MM.1S (cell line): ENCODE measurements at regions not wholly inside any gene's neighbourhood (a gene's known extent, or its start where the extent isn't known, plus 50 kb on each side); places are given as distances from the start of the nearest gene placed in this dataset.

ENCODE experiments used
- EZH2 ChIP-seq: fragments of 300-600 bp; sonication (generic); optimal IDR thresholded peaks from 2 replicates; pipeline ENCODE3; 2017; ENCODE audit warnings: low read depth, mild to moderate bottlenecking, antibody characterized with exemption, low read length, mixed read lengths
- TF ChIP-seq, protein P1 (sequence below): fragments of 300-600 bp; sonication (generic); IDR thresholded peaks from 2 replicates; pipeline ENCODE4 v1.5.1; 2016; ENCODE audit warnings: antibody characterized with exemption, low read length, mixed read lengths

- TF ChIP-seq, protein P1, sequence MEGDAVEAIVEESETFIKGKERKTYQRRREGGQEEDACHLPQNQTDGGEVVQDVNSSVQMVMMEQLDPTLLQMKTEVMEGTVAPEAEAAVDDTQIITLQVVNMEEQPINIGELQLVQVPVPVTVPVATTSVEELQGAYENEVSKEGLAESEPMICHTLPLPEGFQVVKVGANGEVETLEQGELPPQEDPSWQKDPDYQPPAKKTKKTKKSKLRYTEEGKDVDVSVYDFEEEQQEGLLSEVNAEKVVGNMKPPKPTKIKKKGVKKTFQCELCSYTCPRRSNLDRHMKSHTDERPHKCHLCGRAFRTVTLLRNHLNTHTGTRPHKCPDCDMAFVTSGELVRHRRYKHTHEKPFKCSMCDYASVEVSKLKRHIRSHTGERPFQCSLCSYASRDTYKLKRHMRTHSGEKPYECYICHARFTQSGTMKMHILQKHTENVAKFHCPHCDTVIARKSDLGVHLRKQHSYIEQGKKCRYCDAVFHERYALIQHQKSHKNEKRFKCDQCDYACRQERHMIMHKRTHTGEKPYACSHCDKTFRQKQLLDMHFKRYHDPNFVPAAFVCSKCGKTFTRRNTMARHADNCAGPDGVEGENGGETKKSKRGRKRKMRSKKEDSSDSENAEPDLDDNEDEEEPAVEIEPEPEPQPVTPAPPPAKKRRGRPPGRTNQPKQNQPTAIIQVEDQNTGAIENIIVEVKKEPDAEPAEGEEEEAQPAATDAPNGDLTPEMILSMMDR = no peak
- TF ChIP-seq EZH2 = no peak
Observed at GRCh38 chr14:22122829-22123560, 449.4 kb upstream of the OR4E1 start.
